Iris pigment epithelial cell (primary cell): ENCODE measurements at regions not wholly inside any gene's neighbourhood (a gene's known extent, or its start where the extent isn't known, plus 50 kb on each side); places are given as distances from the start of the nearest gene placed in this dataset.

Source experiments
- DNase-seq: peaks from one replicate; pipeline ENCODE4 v3.0.0-alpha.2; 2011; ENCODE audit warnings: low read depth

DNA sequence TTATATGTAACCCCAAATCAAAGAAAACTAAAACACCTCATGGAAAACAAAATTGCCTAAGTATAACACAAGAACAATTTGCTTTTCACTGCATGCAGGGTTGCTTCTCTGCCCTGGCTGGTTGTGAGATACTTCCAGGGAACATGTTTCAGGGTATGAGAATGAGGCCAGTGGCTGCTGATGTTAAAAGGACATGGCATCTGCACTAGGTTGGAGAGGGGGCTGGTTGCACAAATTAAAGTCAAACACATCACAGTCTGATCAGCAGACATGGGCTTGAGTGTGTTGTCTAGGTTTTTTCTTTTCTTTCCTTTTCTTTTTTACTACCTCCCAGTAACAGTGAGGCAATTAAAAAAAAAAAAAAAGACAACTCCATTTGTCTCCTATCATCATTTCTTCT is 374.9 kb downstream of the MCTP2 start:
- no peak for DNase-seq

DNA sequence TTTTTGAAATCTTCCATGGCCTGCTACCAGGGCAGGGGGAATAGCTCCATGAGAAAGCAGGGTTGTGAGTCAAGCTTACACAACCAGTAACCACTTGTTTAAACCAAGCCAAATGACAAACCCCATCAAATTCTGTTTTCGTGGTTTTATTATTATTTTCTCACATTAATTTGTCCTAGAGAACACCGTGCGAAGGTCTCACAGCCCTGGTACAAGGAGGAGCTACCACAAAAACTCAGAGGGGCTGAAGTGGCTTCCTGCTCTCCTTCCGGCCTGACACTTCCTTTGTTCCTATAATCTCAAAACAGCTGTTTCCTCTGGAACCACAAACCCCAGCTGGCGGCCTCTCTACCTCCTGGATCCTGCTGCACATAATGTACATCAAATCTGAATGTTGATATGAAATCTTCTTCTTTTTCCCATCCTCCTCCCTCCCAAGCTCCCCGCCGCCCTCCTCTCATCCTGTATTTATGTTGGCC is 375.9 kb downstream of the MCTP2 start:
- no peak for DNase-seq

DNA sequence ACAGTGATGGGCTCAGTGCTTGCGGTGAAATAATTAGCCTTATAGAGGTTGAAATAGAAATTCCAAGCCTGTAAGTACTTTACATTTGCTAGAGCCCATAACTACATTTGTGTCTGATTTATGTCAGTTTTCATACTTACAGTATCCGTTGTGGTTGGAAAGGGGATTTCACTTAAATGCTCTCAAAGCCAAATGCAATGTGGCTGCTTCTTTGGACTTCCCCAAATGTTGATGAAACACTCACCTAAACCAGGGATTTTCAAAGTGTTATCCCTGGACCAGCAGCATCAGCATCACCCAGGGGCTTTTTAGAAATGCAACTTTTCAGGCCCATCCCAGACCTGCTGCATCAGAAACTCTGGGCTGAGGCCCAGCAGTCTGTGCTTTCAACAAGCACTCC is 378.7 kb downstream of the MCTP2 start:
- no peak for DNase-seq

DNA sequence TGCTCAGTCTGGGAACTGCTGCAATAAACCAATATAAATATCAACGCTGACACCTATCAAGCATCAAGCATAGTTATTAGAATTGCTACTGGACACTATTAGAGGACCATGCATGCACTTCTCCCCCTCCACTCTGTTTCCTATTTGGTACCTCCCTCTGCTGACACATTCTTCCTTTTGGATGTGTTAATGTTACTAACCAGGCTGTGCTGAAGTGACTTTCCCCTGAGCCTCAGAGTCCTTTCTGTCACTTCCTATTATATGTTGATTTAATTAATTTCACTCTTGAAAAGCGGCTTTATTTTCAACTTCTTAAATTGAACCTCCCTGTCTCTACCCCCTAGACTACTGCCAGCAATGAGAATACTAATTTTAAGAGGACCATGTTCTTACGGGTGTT is 379.1 kb downstream of the MCTP2 start:
- DNase-seq: no peak

DNA sequence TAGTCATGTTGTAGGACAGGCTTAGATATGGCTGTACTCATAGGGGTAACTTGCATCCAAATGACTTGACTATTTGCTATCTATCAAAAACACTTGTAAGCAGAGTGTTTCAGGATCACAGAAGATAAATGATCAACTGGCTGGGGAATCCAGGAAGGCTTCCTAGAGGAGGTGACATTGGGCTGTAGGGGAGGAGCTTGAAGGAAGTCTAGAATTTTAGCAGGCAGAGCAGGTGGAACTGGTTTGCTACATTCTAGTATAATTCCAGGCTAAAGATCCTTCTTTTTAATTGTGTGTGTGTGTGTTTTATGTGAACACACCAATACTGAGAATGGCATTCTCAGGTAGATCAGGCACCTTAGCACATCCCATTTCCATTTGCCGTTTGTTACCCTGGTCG is 380.3 kb downstream of the MCTP2 start:
- no peak for DNase-seq

DNA sequence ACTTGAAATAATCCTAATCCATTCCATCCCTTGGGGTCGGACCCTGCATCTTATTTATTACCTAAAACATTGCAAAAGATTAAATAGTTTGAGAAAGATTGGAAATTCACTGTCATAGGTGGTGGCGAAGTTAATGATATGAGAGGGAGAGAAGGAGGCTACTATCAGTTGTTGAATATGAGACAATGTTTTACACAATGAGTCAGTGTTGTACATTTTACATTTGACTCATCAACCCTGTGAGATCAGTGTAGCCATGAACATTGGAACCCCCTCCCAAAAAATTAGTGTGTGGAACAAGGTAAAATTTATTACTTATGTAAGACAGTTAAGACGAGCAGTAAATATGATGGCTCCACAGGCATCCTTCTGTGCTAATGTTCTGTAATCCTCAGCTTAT is 384.3 kb downstream of the MCTP2 start:
- no peak for DNase-seq

DNA sequence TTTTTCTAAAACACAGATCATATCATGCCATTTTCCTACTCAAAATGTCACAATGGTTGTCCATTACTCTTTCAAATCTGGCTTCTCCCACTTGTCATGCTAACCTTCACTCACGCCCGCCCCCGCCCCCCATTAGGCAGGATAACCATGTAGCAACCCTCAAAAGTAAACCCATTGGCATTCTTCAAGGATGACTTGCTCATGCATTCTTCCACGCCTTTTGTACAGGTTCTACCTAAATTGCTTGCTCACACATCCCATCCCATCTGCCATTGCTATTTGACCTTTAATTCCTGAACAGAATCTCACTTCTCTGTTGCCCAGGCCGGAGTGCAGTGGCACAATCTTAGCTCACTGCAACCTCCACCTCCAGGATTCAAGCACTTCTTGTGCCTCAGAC is 389.3 kb downstream of the MCTP2 start:
- DNase-seq: no peak

DNA sequence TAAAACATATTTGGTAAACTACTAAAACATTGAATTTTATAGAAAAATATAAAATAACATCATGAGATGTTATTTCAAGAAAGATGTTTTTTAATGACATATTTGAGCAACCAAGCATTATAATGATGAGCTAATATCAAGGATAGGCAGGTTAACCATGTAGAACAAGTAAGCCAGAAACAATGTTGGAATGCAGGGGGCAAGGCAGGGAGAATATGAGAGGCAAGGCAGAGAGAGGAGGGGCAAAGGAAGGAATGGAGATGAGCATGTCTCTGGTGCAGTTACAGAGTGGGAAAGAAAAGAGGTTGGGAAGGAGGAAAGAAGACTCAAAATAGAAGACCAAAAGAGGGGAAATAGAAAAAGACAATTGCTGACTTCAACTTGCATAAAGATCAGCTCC is 390.4 kb downstream of the MCTP2 start:
- DNase-seq: no peak

DNA sequence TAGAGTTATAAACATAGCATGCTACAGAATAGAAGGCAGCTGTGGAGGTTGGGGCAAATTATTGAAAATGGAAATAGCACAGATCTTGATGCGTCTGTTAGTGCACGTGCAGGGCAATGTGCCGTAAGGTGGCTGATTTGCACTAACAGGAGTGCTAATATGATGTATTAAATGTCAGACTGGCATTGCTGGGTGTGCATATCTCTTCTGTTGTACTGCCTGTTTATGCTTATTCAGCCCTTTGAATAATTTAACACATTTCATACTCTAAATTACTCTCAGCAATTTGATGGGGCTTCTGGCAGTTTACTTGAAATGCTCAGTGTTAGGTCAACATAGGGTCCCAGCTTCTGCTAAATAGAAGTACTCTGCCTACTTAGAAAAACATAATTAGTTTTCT is 395.6 kb downstream of the MCTP2 start:
- no peak for DNase-seq

DNA sequence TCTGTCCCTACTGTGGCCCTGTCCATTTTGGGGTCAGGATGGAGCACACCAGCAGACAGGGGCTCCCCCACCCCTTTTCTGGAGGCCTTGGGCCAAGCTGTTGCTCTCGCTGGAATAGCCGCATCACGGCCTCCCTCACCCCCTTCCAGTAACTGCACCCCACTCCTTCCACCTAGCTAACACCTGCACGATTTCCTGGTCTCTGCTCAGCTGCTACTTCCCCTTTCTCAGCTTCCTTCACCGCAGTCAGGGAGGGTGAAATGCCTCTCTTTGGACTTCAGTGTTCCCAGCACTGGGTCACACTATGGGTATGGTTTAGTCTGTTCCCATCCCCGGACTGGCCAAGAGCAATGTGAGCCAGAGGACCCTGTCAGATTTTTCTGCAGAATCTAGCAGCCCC is 400.2 kb downstream of the MCTP2 start:
- DNase-seq: no peak

DNA sequence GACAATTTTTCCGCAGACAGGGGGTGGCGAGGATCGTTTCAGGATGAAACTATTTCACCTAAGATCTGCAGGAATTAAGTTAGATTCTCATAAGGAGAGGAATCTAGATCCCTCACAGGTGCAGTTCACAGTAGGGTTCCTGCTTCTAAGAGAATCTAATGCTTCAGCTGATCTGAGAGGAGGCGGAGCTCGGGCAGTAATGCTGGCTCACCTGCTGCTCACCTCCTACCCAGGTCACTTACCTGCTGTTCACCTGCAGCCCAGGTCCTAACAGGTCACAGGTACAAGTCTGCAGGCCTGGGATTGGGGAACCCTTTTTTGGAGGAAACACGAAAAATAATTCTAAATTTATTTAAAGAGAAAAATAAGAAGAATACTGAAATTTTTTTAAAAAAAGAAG is 406.8 kb downstream of the MCTP2 start:
- DNase-seq: no peak

DNA sequence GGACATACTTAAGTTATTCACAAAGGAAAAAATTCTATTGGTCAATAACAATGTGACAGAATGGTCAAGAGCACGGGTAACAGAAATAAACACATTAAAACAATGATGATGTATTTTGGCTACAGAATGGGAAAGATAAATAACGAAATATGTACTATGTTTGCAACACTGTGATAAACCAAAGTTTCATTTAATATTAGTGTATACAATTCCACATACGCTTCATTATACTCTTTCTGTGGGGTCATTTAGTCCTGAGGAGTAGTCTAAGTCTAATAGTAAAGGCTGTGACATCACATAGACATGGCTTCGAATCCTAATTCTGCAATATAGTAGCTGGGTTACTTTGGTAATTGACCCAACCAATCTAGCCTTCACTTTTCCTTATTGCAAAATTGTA is 408.3 kb downstream of the MCTP2 start:
- DNase-seq: no peak

DNA sequence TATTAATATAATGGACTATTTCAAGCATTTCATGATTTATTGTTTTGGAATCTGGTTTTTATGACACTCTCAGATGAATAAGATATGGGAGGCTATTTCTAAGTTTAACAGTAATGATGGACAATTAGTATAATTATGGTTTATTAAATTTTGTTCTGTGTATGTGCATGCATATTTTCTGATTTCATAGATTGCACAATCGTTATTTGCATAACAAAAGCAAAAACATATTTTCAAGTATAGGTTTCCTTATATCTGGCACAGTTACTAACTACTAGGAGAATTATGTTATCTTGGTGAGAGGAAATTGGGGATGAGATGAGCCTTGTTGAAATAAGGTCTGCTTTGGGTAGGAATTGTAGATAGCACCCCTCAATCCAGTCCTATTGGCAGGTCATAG is 413.1 kb downstream of the MCTP2 start:
- DNase-seq: no peak

DNA sequence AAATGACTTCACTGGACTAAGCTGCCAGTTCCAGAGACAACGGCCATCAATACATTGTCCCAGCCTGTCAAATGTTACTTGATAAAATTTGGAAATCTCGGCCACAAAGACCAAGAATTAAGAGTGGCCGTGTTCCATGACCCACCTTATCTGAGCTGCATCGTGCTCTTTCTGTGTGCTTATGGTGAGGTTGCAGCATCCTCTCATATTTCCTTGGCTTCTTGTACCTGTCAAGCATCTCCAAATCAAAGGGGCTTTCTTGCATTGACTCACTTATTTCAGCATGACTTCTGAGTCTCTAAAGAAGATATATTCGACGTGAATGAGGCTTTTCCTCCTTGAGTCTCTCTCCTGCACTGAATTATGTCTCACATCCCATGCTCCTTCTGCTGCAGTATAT is 421.7 kb downstream of the MCTP2 start:
- no peak for DNase-seq

DNA sequence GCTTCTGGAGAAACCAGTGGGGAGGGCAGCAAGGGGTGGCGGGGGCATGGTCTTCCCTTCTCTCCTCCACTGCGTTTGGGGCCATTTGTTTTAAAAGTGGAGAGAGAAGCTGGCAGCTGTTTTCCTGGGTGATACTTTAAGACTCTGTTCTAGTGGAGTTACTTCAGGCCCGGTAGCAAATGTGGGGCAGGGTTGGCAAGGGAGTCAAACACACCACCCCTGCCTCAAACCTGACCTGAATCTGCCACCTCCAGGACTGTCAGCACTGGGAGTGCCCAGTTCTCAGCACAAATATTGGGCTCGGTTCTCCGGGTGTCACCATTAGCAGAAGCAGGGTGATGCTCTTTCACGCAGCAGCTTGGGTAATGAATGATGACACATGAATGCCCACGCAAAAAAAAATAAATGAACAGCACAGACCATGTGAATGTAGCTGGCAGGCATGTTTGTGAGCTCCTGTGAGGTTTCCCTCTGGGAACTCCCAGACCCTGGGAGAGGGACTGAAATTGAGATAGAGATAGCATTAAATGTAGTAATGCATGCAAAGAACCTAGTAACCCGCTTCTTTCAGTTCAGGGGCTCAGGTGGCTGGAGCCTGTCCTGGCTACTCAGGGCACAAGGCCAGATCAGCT is 424.0 kb downstream of the MCTP2 start:
- DNase-seq: no peak

DNA sequence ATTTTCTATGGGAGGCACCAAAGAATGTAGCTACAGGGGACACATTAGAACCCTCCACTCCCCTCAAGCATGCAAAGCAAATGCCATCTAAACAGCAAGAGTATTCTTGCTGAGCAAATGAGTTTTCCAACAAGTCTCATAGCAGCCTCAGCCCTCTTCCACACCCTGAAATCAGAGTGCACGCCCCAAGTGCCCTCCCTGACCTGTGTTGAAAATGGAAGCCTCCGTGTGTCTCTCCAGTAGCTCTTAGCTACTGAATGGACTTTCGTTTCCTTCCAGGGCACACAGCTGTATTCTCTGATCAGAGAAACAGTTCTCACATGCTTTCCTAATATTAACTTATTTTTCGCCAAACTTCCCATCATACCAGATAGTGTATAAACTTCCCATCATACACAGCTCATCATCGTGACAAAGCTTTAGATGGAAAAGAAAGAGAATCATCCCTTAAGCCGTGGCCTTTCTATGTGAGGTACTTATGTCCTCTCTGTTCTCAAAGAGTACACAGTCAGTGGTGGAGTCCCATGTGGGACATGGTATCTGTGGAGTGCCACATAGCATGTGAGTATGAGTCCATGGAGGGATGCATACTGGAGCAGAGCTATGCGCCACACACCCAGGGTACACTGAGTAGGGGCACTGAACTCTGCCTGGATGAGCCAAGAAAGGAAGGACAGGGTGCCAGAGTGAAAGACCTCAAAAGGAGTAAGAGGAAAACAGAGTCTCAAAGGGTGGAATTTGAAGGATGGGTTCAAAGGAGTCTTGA is 434.5 kb downstream of the MCTP2 start:
- no peak for DNase-seq

DNA sequence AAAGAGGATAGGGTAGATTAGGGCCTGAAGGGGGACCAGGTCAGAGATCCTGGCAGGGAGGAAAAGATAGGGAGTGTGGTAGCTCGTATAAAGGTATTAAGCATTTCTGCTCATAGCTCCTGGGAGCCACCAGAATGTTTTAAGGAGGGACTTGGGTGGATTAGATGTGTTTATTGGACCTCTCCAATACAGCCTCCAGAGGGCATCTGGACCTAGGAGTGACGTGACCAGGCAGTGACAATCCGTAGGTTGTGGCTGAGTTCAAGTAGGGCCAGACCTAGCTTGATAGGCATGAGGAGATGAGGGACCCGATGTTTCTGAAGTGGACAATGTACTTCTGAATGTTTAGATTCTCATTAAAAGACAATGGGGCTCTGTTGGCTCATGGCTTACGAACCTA is 435.2 kb downstream of the MCTP2 start:
- no peak for DNase-seq

DNA sequence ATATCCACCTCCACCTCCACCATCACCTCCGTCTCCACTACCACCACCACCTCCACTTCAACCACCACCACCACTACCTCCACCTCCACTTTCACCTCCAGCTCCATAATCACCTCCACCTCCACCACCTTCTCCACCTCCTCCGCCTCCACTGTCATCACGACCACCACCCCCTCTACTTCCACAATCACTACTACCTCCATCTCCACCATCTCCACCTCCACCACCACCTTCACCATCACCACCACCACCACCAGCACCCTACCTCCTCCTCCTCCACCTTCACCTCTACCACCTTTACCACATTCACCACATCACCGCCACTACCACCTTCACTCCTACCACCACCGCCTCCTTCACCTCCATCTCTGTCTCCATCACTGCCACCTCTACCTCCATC is 435.7 kb downstream of the MCTP2 start:
- no peak for DNase-seq

DNA sequence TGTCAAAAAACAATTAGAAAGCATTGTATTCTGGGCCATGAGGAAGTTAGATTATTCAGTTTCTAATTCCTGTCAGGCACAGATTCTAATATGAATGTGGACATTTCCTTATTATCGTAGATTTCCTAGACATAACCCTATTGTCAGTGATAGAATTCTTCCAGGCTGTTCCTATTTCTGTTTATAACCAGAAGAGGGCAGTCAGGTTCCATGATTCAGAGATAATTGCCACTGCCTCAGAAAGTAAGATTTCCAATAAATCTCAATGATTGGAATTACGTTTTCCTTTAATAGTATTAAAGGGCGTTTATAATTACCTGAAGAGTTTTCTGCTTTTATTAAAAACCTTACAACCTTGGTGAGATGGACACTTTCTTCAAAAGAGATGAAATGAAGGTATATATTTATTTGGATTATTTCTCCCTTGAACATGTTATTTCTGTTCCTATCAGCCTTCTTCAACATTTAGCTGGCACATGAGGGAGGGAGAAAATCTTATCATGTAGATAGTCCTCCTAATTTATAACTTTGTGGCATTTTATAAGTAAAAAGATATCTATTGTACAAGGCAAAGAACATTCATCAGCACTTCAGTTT is 439.2 kb downstream of the MCTP2 start:
- DNase-seq: peak; percentile 39

DNA sequence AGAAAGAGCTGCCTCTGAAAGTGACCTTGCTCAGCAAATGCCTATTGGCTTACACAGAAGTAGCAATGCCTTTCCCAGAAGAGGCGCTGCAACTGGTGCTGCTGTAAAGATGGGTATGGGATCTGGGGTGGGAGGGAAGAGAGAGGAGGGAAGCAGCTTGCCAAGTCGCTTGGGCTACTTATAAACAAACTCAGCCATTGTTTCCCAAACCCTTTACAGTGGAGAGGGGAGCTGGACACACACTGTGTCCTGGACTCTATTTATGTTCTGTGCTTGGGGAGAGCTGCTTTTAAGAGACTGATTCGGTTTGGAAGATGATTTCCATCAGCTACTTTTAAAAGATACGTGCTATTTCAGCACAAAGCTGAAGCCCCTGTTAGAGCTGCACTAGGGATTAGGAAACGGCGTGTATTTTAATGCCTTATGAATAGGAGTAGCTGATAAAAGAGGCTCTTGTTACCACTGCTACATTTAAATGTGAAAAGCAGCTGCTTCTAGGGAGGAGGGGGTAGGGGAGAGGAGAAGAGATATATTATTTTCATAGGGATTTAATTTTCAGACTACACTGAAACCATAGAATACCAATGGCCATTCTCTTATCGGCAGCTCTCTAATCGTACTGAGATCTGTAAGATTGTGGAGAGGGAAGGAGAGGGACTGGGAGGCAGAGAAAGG is 440.6 kb downstream of the MCTP2 start:
- peak; percentile 12 for DNase-seq

DNA sequence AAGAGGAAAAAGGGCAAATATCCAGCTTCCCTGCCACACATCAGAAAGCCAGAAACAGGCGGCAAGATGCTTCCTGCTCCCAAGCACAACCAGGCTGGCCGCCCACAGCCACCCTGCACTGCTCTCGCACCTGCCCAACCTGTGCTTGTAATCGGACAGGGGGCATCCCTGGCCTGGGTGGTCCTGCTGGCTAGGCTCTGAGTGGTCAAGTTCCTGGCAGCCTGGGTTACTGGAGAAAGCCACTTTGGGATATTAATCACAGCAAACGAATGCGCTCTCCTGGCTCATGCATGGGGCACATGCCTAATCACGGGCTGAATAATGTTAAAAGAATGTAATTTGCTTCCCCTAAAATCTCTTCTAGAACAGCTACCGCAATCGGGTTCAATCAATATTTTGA is 442.4 kb downstream of the MCTP2 start:
- DNase-seq: no peak

DNA sequence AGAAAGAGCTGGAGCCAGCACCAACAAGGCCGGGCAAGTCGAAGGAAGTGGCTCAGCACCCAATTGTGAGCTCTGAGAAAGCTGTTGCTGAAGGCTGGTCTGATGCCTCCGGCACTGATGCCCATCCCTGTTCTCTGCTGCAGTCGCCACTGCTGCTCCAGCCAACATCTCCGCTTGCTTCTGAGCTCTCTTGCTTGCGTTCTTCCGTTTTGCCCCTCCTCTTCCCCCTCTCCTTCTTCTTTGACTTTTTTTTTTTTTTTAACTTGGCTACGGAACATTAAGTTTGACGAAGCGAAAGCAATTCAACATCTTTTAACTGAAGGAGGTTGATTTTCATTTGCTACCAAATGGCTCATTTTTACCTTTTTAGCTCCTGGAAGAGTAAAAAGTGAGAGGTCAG is 442.9 kb downstream of the MCTP2 start:
- DNase-seq: no peak

DNA sequence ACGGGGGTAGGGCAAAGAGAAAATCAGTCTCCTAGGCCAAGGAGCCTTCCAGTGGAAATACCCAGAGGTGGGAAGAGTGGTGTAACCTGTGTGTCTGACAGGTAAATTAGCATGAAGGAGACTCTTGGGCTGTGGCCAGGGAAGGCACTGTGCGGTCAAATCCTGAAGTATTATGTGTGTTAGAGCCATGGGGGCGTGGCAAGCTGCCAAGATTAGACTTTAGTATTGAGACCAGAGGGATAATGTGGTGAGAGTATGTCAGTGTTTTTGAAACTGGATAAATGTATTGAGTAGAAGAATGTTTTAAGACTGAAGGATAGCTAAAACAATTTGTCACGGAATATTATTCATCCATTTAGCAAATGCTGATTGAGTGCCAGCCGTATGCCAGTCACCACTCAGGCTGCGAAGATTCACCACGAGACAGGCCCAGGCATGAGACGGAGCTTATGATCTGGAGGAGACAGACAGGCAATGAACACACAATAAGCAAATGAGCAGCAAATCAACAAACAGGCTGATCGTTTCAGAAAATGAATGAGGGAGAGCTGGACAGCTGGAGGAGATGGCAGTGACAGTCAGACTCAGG is 445.9 kb downstream of the MCTP2 start:
- DNase-seq: no peak
